HG02610 (cell line): ENCODE measurements at regions not wholly inside any gene's neighbourhood (a gene's known extent, or its start where the extent isn't known, plus 50 kb on each side); places are given as distances from the start of the nearest gene placed in this dataset.

Experiments used
- ATAC-seq: cut with Tn5 transposase; IDR thresholded peaks from one replicate; pipeline ENCODE4 v1.9.1; 2021; ENCODE audit warnings: mild to moderate bottlenecking, moderate library complexity; ENCODE audit not compliant: unreplicated experiment

DNA sequence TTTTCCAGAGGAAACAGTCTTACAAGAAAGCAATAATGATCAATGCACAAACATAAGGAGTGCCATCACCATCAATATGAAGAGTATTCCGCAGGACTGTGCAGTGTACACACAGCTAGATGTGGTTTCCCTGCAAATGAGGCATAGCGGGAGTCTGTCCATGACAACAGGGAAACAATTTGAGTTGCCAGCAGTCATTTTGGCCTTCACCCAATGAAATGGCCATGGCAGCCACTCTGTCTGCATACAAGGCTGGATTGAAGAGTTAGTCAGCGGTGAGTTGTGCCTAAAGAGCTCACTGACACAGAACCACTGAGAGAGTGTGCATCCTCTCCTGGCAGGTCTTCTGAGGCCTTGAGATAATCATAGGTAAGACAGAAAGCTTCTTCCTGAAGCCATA lies 303.3 kb downstream of the IPMK start:
- ATAC-seq, result no peak

DNA sequence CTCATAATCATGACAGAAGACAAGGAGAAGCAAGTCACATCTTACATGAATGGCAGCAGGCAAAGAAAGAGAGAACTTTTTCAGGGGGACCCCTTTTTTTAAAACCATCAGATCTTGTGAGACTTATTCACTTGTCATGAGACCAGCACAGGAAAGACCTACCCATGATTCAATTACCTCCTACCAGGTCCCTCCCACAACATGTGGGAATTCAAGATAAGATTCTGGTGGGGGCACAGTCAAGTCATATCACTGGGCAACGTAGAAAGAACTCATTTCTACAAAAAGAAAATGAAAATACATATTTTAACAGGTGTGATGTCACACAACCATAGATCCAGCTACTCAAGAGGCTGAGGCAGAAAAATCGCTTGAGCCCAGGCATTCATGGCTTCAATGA lies 304.1 kb downstream of the IPMK start:
- ATAC-seq, result no peak

GRCh38 chr10:57962839-57963238 lies 304.9 kb downstream of the IPMK start:
- no peak for ATAC-seq

DNA sequence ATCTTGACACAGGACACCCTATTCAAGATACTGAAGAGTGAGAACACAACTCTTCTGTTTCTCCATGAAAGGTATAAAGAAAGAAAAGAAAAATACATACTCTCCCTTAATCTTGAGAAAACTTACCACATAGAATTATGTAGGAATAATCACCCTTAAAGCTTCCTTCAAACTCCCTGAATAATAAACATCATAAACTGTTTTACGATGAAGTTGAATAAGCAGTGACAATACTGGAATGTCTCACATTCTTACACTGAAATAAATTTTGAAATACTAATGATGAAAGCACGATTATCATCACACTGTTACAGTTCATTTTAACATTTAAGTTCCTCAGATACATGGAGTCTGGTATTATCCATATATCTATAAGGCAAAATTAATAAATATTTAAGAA lies 306.2 kb downstream of the IPMK start:
- no peak for ATAC-seq

GRCh38 chr10:57960406-57960805 lies 307.3 kb downstream of the IPMK start:
- ATAC-seq, result no peak

GRCh38 chr10:57959318-57960006 lies 308.2 kb downstream of the IPMK start:
- no peak for ATAC-seq

- ATAC-seq, result no peak
These were observed 312.6 kb downstream of the IPMK start for GRCh38 chr10:57955076-57955475.

DNA sequence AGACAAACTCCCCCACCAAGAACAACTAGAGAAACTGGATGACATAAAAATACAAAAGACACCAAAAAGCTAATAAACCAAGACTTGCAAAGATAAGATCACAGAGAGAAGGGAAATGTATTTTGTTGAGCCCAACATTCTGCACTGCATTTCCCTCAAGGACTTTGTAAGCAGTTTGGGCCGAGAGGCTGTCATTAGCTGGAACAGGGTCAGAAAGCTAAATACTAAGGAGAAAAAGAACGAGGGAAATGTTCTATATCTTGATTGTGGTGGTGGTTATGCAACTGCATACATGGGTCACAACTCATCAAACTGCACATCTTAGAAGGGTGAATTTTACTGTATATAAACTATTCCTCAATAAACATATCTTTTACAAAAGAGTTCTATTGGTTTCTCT lies 315.0 kb downstream of the IPMK start:
- no peak for ATAC-seq

GRCh38 chr10:57950442-57950974 lies 317.2 kb downstream of the IPMK start:
- ATAC-seq, result no peak

- no peak for ATAC-seq
These were observed 318.9 kb downstream of the IPMK start for GRCh38 chr10:57948796-57949195.

DNA sequence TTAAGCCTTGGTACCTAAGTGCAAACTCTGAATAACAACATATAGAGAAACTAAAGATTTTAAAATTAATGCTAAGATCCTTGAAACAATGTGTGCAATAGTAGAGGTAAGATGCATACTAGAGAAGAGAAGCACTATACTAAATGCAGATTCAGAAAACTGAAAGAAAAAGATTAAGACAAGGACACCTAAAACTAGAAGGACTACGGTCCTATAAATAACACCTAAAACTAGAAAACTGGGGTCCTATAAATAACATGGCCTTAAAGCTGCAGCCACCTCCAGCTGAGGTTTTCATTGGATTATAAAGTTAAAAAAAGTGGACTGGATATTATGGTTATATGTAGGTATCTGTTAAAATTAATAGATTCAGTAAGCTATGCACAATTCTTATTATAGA lies 320.9 kb downstream of the IPMK start:
- no peak for ATAC-seq

DNA sequence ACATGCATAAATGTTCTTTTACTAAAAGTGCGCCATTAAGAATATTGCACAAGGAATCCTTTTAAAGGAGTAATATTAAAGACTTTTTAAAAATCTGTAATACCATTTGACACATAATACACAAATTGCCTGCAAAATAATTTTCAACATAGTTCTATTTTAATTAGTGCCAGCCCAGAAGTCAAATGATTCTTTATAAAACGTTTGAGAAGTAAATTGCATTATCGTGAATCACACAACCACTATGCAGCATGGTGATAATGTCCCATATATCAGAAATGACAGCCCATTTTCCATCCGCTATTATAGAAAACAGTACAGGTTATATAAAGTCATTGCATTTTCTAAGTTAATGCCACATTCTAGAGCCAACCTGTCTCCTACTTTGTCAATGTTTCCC lies 324.0 kb downstream of the IPMK start:
- ATAC-seq, result no peak

DNA sequence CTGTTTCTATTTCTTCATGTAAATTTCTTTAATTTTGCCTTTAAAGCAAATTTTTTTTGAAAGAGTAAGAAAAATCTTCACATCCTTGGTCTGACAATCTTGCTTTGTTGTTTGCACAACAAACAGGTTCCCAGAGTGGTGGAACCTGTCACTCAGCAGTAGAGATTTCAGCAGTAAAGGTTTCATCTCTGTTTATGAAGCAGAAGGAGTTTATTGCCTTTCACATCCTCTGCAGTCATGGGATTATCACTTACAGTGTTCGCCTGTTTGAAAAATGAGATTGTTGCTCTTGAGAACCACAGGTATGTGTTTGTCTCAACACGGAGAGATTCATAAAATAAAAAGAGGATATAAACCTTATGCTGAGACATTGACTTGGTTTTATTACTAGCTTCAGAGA lies 342.6 kb downstream of the IPMK start:
- no peak for ATAC-seq

GRCh38 chr10:57921140-57921539 lies 346.6 kb downstream of the IPMK start:
- no peak for ATAC-seq

DNA sequence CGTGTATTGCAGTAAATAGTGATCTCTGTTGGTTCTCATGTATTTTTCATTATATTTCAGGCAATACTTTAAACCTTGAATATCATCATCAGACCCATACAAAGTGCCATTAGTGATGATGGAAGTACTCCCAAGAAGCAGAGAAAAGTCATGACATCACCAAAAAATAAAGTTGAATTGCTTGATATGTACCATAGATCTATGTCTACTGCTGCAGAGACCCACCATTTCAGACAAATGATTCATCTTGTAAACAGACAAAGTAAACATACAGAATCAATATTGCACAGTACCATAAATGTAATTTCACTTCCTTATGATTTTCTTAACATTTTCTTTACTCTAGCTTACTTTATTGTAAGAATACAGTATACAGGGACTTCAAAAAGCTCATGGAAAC lies 347.8 kb downstream of the IPMK start:
- no peak for ATAC-seq

DNA sequence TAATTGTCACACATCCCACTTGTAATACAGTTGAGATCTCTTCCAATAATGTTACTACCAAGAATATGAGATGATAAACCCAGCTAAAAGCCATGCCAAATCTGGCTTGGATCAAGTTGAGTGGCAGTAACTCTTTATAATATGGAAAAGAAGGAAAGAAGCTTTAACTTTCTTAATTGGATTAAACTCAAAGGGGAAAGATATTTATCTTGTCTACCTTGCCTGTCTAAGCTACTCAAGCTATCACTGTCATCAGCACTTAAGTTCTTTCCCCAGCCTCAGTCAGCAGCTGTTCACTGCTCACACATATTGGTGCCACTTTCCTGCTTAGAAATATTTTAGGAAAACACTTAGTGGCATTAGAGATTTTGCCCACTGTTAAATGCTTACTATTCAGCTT lies 350.7 kb downstream of the IPMK start:
- no peak for ATAC-seq

DNA sequence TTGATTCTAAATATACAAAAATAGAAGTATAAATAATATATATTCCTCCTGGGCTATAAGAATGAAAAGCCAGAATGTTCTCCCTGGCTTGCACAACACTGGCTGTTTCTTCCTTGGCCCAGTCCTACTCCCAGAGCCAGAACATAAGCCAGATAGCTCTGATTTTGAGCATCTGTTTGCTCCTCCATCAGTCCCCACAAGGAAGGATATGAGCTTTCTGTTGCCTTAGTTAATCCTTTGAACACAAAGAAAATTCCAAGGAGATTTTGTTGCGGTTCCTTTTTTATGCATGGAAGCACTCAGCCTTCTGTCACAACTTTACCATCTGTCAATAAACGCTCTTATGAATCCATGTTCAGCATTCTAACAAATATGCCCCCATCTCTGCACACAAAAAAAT lies 361.8 kb downstream of the IPMK start:
- no peak for ATAC-seq

- no peak for ATAC-seq
These were observed 362.7 kb downstream of the IPMK start for GRCh38 chr10:57905010-57905409.

GRCh38 chr10:57898231-57898630 lies 369.5 kb downstream of the IPMK start:
- ATAC-seq, result no peak

GRCh38 chr10:57897611-57898010 lies 370.1 kb downstream of the IPMK start:
- no peak for ATAC-seq

GRCh38 chr10:57894361-57894760 lies 373.3 kb downstream of the IPMK start:
- no peak for ATAC-seq

DNA sequence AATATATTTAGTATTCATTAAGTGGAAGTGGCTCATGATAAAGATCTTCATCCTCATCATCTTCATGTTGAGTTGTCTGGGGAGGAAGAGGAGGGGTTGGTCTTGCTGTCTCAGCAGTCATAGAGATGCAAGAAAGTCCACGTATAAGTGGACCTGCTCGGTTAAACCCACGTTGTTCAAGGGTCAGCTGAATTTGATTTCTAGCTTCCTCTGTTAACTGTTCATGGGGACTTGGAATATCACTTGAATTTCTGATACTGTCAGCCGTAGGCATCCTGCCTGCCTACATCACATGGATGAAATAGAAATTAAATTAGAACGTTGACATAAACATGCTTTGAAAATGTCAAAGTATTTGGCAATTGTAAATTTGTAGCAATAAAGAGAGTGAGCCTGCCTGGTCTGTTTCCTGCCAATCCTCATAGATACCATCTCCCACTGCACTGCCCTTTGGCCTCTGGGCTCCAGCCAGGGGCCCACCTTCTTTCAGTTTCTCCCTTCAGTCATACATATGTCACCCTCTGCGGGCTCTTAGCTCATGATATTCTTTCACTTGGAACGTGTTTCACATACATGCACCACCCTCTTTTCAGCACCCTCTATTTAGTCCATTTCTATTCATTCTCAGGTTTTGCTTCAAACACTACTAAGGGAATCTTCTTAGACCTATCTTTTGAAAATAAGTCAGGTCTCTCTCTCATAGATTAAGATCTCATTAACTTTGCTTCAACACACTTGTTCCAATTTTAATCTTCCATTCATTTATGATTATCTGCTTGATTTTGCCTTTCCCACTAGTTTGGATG lies 376.3 kb downstream of the IPMK start:
- no peak for ATAC-seq
